Stimulated activated naive CD4-positive, alpha-beta T cell treated with Interleukin-2 at 50 U/mL for 16 hours (primary cell): ENCODE measurements at regions not wholly inside any gene's neighbourhood (a gene's known extent, or its start where the extent isn't known, plus 50 kb on each side); places are given as distances from the start of the nearest gene placed in this dataset.
"Not testable (repeated sequence)": the region's sequence is repeated elsewhere in the genome, so short reads cannot be mapped to it uniquely, and the experiment has no call there.

Source experiments
- DNase-seq: peaks from one replicate; lab custom pipeline; 2025; lab: John Stamatoyannopoulos, UW

GRCh38 chr3:75242012-75242735 lies 422.0 kb upstream of the FRG2C start:
- DNase-seq: no peak

GRCh38 chr3:75248974-75249373 lies 415.2 kb upstream of the FRG2C start:
- no peak for DNase-seq

- no peak for DNase-seq
Observed at GRCh38 chr3:75254685-75255084, 409.4 kb upstream of the FRG2C start.

GRCh38 chr3:75258825-75259683 lies 405.1 kb upstream of the FRG2C start:
- not testable (repeated sequence) for DNase-seq

- DNase-seq: not testable (repeated sequence)
Observed at GRCh38 chr3:75260975-75261374, 403.2 kb upstream of the FRG2C start.

DNA sequence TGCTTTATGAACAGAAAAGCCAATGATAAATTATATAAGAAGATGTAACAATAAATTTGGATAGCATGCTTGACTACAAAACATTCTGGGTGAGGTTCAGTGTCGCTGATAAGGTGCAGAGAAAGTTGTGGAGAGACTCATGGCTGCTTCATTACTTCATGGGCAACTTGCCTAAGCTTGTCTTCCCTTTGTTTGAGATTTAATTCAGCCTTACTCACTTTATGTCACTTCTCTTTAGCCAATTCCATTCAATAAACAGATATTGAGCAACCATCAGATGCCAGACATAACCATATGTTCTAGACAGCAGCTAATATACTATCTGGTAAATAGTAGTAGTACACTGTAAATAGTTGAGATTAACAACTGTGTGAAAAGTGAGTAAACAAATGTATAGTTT lies 401.5 kb upstream of the FRG2C start:
- no peak for DNase-seq

- DNase-seq: no peak
Observed at GRCh38 chr3:75265897-75266296, 398.2 kb upstream of the FRG2C start.

- DNase-seq: not testable (repeated sequence)
Observed at GRCh38 chr3:75268576-75268975, 395.6 kb upstream of the FRG2C start.

DNA sequence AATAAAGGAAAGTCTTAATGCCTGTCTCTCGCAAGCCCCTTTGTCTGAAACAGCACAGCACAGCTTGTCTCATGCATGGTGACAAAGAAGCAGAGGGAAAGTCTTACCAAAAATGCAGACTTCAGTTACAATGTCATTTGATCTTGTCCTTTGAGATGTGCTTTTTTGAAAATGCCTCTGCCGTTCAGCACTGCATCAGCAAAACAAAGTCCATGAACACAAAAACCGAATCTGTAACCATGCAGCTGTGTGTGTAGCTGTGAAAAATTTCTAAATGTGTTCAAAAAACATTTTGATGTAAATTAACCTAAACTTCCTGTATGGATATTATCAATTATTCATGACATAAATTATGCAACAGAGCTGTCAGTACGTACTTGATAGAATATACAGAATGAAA lies 391.9 kb upstream of the FRG2C start:
- not testable (repeated sequence) for DNase-seq

- DNase-seq: no peak
Observed at GRCh38 chr3:75272691-75273090, 391.4 kb upstream of the FRG2C start.

GRCh38 chr3:75285531-75286148 lies 378.5 kb upstream of the FRG2C start:
- DNase-seq: not testable (repeated sequence)

- DNase-seq: not testable (repeated sequence)
Observed at GRCh38 chr3:75288972-75289574, 375.1 kb upstream of the FRG2C start.

- DNase-seq: no peak
Observed at GRCh38 chr3:75294124-75294523, 370.0 kb upstream of the FRG2C start.

DNA sequence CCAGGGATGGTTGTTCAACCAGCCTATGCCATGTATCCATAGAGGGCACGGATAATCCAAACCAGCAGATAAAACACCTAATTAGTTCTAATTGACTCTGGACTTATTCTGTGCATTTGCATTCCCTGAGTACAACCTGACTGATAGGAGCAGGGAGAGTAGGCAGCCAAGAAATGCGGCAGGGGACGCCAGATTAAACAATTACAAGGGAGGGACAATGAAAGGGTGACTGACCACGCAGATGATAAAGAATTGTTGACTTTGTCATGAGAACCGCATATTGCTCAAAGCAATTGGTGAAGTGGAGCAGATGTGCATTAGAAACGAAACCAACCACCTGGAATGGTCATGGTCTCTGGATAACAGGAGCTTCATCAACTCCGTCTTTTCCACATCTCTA lies 369.1 kb upstream of the FRG2C start:
- DNase-seq: no peak

GRCh38 chr3:75296858-75297257 lies 367.3 kb upstream of the FRG2C start:
- no peak for DNase-seq

- no peak for DNase-seq
Observed at GRCh38 chr3:75300606-75301005, 363.5 kb upstream of the FRG2C start.

GRCh38 chr3:75301050-75301449 lies 363.1 kb upstream of the FRG2C start:
- DNase-seq: not testable (repeated sequence)

DNA sequence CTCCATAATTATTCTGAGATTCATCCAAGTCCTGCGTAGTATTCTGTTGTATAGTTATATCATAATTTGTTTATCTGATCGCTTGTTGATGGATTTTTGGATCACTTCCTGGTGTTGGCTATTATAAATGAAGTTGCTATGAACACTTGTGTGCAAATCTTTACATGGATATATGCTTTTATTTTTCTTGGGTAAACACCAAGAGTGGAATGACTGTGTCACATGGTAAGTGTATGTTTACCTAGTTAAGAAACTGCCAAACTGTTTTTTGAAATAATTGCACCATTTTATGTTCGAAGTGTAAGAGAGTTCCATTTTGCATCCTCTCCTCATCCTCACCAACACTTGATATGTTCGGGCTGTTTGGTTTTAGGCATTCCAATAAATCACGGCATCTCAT lies 360.4 kb upstream of the FRG2C start:
- no peak for DNase-seq

GRCh38 chr3:75305901-75306300 lies 358.2 kb upstream of the FRG2C start:
- DNase-seq: no peak

DNA sequence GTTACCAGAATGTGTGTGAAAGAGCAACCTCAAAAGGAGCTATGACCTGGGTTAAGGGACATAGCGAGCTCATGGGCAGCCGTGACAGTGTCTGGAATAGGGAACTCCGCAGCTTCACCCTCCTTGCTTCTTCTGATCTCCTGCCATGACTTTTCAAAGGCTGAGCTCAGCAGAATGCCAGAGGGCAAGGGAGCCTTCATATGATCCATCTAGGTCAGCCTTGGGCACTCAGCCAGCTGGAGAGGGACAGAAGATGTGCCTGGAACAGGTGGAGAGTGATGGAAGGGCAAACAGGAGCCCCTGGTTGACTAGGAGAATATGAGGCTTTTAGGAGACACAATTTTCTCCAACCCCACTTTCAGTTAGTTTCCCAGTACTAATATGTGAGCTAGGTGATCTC lies 352.8 kb upstream of the FRG2C start:
- not testable (repeated sequence) for DNase-seq

DNA sequence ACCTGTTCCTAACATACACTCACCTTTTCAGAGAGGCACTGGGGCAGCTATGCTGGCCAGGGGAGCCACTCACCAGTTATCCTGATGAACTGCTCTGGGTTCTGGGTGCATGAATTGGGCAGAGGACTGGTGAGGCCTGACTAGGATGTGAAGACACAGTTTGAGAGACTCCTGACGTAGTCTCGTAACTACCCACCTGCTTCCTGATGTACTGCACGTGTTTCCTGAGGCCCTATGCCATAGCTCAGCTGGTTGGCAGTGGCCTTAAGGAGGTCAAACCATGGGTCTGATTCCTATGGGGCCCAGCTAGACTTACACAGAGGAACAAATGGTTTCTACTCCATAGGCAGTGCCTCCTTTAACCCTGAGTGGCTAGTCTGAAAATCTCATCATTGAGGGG lies 351.7 kb upstream of the FRG2C start:
- DNase-seq: not testable (repeated sequence)

GRCh38 chr3:75319776-75320175 lies 344.4 kb upstream of the FRG2C start:
- not testable (repeated sequence) for DNase-seq
